Esophagus mucosa (tissue), 1 donor: ENCODE measurements at regions not wholly inside any gene's neighbourhood (a gene's known extent, or its start where the extent isn't known, plus 50 kb on each side); places are given as distances from the start of the nearest gene placed in this dataset.
"Not testable (repeated sequence)": the region's sequence is repeated elsewhere in the genome, so short reads cannot be mapped to it uniquely, and the experiment has no call there.

ENCODE experiments used
- ATAC-seq: fragments of 200-7000 bp; cut with Tn5 transposase; one replicate; pipeline ENCODE4 v1.9.1; 2020
- donor health status: DM: yes; HTN: yes; CAD: no.

- peak; percentile 88 for ATAC-seq
These were observed 116.1 kb downstream of the RIN2 start for GRCh38 chr20:19874040-19874727.

GRCh38 chr20:19875376-19876221, 117.5 kb downstream of the RIN2 start:
- no peak for ATAC-seq

- no peak for ATAC-seq
These were observed 118.9 kb downstream of the RIN2 start for GRCh38 chr20:19876828-19877460.

- not testable (repeated sequence) for ATAC-seq
These were observed 121.8 kb downstream of the RIN2 start for GRCh38 chr20:19879874-19880255.

- ATAC-seq: peak; percentile 74
These were observed 122.4 kb downstream of the RIN2 start for GRCh38 chr20:19880256-19881079.

GRCh38 chr20:19881080-19881840, 123.2 kb downstream of the RIN2 start:
- ATAC-seq: no peak

- no peak for ATAC-seq
These were observed 123.9 kb downstream of the RIN2 start for GRCh38 chr20:19881990-19882389.

- ATAC-seq: no peak
These were observed 124.4 kb downstream of the RIN2 start for GRCh38 chr20:19882446-19882845.

GRCh38 chr20:19883501-19883900, 125.4 kb downstream of the RIN2 start:
- no peak for ATAC-seq

- peak; percentile 27 for ATAC-seq
These were observed 127.5 kb downstream of the RIN2 start for GRCh38 chr20:19885594-19885938.

- peak; percentile 27 for ATAC-seq
These were observed 128.0 kb downstream of the RIN2 start for GRCh38 chr20:19885939-19886660.

- no peak for ATAC-seq
These were observed 128.7 kb downstream of the RIN2 start for GRCh38 chr20:19886661-19887288.

GRCh38 chr20:19887556-19888268, 129.4 kb upstream of the NAA20 start:
- ATAC-seq: no peak

- ATAC-seq: peak; percentile 28
These were observed 128.9 kb upstream of the NAA20 start for GRCh38 chr20:19888269-19888671.

- ATAC-seq: no peak
These were observed 127.9 kb upstream of the NAA20 start for GRCh38 chr20:19889011-19889953.

- peak; percentile 65 for ATAC-seq
These were observed 126.6 kb upstream of the NAA20 start for GRCh38 chr20:19890445-19891051.

GRCh38 chr20:19893356-19893755, 123.8 kb upstream of the NAA20 start:
- no peak for ATAC-seq

GRCh38 chr20:19895761-19896160, 121.4 kb upstream of the NAA20 start:
- no peak for ATAC-seq
